ENCODE measurements at regions not wholly inside any gene's neighbourhood (a gene's known extent, or its start where the extent isn't known, plus 50 kb on each side); places are given as distances from the start of the nearest gene placed in this dataset.
"Not testable (repeated sequence)": the region's sequence is repeated elsewhere in the genome, so short reads cannot be mapped to it uniquely, and the experiment has no call there.

DNA sequence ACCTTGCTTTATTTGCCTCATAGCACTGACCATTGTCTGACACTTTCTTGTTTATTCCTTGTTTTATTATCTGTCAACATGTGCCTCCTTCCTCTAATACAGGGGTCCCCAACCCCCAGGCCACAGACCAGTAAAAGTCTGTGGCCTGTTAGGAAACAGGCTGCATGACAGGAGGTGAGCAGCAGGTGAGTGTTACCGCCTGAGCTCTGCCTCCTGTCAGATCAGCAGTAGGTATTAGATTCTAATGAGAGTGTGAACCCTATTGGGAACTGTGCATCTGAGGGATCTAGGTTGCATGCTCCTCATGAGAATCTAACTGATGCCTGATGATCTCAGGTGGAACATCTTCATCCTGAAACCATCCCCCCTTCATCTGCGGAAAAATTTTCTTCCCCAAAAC lies 228.0 kb downstream of the HINT1 start:
- DNase-seq, result no peak

DNA sequence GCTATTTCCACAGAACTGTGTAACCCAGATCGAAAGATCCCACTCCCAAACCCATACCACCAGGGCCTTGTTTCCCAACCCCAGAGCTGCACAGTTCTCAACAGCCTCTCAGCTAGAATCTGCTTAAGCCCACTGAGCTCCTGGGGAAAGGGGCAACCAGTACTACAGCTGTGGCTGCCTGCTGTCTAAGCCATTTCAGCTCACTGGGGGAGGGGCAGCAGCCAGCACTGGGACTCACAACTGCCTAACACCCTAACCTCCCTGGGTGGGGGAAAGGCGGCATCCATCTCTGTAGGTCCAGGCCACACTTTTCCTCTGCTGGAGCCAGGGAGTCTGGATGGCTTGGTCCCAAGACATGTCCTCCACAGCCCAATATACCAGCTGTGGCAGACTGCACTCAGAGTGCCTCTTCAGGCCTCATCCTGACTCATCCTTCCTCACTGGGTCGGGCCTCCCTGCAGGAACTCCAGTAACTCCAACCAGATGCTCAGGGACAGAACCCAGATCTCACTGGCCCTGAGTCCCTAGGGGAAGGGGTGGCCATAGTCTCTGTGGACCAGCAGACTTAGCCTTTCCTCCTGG lies 241.4 kb downstream of the HINT1 start:
- DNase-seq, result peak; percentile 5

DNA sequence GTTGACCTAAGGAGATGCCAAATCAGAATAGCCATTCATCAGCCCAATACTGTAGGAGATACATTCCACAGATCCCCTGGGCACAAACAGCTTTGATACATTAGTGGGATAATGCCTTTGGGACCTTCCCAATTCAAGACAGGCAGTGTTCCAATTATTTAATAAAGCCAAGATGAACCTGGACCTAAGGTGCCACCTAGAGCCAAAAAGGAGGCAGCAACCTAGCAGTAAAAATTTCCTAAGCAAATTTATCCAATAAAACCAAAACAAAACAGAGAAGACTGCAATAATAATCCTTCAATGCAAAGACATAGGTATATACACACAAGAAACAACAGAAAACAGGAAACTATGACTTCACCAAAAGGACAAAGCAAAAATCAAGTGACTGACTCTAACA lies 253.0 kb downstream of the HINT1 start:
- DNase-seq, result no peak

DNA sequence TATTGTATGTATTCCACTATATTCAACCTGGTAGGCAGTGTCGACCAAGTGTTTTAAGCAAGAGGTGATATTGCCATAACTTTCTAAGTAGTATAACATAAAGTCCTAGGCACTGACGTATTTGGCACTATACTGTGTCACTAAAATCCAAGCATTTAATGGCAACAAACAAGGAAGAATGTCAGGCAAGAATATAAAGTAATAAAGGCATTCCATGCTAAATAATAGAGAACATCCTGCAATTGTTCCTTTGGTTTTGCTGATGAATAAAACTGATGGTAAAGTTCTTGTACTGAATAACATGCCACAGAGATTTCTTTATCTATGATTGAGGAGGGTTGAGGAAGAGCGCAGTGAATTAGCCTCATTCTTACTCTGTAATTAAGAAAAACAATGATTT lies 256.9 kb downstream of the HINT1 start:
- no peak for DNase-seq

DNA sequence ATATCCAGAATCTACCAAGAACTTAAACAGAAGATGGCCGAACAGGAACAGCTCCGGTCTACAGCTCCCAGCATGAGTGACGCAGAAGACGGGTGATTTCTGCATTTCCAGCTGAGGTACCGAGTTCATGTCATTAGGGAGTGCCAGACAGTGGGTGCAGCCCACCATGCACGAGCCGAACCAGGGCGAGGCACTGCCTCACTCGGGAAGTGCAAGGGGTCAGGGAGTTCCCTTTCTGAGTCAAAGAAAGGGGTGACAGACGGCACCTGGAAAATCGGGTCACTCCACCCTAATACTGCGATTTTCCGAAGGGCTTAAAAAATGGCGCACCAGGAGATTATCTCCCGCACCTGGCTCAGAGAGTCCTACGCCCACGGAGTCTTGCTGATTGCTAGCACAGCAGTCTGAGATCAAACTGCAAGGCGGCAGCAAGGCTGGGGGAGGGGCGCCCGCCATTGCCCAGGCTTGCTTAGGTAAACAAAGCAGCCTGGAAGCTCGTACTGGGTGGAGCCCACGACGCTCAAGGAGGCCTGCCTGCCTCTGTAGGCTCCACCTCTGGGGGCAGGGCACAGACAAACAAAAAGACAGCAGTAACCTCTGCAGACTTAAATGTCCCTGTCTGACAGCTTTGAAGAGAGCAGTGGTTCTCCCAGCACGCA lies 267.4 kb downstream of the HINT1 start:
- not testable (repeated sequence) for DNase-seq

DNA sequence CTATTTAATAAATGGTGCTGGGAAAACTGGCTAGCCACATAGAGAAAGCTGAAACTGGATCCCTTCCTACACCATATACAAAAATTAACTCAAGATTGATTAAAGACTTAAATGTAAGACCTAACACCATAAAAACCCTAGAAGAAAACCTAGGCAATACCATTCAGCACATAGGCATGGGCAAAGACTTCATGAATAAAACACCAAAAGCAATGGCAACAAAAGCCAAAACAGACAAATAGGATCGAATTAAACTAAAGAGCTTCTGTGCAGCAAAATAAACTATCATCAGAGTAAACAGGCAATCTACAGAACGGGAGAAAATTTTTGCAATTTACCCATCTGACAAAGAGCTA lies 267.9 kb downstream of the HINT1 start:
- DNase-seq, result not testable (repeated sequence)

DNA sequence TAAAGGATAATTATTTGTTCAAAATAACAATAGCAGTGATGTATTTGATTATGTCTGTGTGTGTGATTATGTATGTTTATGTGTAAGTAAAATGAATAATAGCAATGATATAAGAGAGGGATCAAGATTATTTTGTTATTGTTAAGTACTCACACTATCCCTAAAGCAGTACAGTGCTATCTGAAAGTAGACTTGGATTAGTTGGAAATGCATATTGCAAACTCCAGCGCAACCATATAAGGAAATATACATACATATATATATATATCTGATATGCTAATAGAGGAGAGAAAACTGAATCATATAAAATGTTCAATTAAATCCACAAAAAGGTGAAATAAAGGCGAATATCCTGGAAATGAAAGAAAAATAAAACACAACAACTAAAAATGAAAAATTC lies 268.4 kb downstream of the HINT1 start:
- DNase-seq, result no peak

DNA sequence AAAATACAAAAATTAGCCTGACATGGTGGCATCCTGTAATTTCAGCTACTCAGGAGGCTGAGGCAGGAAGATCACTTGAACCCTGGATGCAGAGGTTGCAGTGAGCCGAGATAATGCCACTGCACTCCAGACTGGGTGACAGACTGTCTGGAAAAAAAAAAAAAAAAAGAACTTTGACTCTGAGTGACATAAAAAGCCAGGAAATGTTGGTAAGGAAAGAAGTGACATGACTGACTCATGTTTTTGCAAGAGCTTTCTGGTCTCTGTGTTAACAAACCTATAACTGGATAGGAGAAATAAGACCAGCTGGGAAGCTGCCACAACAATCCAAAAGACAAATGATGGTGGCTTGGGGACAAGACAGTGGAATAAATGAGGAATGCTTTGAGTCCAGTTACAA lies 272.1 kb downstream of the HINT1 start:
- DNase-seq, result no peak

DNA sequence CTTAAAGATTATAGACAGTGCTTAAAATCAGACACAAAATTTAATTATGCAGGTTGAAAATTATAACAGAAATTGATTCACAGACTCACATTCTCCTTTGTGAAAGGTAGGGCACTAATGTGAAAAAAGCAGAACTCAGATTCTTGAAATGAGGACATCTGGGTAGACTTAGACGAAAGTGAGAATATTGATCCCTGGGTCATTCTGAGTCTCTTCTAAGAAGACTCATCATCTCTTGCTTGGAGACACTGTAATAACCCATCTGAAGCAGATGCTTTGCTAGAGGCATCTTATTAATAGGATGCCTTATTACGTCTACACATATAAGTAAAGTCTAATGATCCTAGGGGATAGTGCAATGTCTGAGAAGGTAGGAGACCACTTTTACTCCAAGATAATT lies 274.4 kb downstream of the HINT1 start:
- DNase-seq, result no peak

DNA sequence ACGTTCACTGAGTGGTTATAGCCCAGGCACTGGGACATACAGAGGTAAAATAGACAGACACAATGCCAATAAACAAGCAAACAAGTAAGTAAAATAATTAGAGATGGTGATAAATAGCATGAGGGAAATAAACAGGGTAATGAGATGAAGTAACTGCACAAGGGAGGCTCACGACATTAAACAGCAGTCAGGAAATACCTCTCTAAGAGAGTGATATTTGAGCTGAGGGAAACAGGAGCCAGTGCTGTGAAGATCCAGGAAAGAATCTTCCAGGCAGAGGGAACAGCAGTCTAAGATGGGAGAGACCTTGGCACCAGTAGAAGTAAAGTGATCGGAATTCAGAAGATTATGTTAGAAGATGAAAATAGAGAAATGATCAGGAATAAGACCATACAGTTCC lies 279.4 kb downstream of the HINT1 start:
- no peak for DNase-seq

DNA sequence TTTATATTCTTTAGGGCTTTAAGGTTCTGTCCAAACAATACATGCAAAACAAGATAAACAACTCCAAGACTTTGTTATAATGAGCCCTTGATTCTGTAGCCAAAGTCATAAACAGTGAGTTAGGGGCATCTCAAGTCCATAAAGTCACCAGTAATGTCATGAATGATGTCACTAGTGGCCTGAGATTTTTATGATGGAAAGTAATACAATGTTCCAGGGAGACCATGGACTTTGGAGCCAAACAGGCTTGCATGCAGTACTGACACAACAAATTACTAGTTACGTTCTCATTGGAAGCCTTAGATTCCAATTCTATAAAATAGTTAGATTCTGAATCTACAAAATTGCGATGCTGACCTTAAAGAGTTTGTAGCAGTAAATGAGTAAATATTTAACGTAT lies 280.0 kb downstream of the HINT1 start:
- DNase-seq, result no peak

DNA sequence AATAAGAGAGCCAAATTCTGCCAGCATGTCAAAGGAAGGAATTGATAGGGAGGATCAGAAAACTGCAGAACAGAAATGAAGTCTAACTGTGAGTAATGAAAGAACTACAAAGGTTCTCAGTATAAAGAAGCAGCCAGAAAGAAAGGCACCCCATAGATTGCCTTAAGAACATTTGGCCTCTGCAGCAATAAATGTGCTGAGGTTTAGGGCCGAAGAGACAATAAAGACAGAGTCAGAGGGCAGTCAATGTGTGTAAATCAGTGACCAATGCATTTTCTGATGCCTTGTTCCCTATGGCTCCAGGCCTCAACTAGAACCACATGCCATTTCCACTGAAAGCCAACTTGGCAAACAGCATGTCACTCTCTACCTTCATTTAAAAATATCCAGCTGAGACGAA lies 281.0 kb downstream of the HINT1 start:
- no peak for DNase-seq

DNA sequence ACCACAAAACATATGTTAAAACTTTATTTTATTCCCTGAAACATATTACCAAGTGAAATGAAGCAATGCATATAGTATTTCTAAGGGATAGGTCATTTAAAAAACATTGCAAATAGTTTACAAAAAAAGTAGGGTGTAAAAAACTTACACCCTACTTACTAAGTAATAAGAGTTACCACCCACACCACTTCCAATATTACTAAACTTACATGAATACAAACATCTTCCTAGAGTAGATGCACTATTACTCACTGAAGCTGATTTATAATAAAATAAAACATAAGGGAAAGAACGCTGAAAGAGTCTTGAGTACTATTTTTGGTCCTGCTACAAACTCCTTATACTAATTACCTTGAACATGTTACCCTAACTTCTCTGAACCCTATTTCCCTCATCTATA lies 289.4 kb downstream of the HINT1 start:
- no peak for DNase-seq

DNA sequence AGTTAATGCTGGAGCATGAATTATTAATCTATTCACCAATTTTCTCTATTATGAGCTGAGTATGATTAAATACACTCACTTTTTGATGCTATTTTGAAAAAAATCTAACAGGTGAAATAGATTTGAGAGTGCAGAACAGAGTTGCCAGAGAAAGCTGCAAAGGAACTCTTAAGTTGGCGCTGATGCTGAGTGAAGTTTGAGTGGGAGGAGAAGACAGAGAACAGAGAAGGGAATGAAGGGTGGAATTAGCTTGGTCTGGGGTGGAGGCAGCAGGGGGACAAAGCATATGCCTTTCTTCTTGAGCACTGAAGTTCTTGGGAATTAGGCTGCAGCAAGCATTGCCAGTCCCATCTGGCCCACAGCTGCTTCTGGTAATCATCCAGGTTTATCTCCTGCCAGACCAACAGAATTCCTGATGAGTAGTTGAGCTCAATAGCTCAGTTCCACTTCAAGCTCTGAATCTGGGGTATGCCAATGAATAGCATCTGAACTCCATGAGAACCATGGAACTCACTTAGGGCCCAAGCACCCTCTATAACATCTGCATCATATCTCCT lies 290.1 kb downstream of the HINT1 start:
- DNase-seq, result no peak

DNA sequence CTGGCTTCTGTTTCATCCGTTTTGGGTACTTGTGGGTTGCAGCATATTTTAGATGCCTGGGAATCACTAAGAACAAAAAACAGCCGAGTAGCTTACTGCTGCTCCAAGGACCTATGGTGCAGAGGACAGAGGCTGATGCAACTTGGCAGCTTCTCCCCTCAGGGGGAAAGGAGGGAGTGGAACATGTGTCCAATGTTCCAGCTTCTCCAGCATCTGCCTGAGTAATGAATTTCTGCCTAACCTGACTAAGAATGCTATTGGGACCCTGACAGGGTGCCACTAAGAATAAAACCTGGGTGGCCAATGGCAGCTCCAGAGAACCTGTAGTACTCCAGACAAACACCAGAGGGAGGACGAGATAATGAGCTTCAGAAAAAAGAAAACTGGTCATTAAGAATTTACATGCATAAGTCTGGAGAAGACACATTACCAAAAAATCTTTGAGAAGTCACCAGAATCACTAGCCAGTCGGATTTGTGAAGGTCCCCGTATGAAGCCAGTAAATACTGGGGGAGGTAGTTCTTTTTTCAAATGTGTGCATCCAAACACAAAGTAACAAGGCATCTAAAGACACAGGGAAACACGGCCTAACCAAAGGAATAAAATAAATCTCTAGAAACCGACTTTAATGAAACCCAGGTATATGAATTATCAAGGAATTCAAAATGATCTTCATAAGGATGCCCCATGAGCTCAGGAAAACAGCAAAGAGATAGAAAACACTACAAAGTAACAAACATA lies 293.5 kb downstream of the HINT1 start:
- peak; percentile 9 for DNase-seq

DNA sequence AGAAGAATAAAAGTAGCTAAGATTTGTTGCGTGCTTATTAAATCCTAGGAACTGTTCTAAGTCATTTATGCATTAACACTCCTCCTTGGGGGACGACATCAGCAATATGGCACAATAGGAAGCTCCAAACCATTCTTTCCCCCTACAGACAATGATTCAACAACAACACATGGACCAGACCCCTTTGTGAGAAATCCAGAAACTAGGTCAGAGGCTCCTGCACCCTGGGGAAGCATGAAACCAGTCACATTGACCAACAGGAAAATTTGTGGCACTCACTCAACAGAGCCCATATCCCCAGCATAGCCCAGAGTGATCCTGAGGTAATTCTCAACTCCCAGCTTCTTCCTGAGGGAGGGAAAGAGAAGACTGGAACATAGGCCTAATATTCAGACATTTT lies 294.4 kb downstream of the HINT1 start:
- no peak for DNase-seq

DNA sequence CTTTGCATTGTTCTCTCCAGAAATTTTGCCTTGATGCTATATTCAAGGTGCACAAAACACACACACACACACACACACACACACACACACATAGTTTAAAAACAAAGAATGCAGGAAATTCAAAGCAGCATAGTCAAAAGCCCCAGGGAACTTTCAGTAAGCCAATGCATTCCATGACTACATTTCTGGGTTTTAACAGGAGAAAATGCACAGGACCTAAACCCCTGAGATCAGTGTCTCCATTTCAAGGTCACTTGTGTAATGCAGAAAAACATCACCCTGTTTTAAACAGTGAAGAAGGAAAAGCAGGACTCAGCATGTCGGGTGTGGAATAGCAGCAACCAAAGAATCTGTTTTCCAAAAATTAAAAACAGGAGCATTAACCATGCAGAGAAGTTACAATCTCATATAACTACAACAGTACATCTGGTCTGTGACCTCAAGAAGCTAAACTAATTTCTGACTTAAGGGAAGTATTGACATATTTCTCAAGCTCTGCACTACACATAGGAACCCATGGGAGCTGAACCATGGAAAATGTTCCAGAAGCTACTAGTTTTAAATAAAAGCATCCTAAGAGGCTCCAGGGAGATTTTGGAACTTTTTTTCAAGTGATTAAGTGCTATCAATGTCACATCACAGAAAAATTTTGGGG lies 296.7 kb downstream of the HINT1 start:
- DNase-seq, result no peak

DNA sequence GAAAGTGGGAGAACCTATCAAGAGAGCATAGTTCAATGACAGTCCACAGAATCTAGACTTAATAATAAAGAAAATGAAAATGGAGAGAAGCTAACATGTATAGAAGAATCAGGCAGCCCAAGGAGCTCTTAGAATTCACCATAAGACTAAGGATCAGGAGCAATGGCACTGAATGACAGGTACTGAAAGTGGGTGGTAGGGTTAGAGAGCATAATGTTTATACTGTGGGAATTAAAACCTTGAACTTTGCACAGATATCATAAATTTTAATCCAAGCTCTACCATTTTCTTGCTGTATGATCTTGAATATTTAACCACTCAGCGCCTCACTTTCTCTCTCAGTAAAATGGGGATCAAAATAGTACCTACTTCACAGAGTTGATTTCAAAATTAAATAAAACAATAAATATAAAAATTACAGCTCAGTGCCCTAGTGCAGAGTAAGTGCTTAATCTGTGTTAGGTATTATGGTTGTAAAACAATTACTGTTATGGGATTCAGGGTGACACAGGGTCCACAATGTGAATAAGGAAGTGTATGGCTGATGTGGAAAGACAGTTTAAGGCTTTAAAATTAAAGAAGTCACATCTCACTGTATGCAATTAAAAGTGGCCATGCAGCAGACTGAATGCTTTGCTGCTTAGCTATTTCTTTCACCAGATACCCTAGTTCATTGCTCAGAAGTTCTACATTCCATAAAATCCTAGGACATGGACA lies 319.8 kb downstream of the HINT1 start:
- DNase-seq, result no peak

DNA sequence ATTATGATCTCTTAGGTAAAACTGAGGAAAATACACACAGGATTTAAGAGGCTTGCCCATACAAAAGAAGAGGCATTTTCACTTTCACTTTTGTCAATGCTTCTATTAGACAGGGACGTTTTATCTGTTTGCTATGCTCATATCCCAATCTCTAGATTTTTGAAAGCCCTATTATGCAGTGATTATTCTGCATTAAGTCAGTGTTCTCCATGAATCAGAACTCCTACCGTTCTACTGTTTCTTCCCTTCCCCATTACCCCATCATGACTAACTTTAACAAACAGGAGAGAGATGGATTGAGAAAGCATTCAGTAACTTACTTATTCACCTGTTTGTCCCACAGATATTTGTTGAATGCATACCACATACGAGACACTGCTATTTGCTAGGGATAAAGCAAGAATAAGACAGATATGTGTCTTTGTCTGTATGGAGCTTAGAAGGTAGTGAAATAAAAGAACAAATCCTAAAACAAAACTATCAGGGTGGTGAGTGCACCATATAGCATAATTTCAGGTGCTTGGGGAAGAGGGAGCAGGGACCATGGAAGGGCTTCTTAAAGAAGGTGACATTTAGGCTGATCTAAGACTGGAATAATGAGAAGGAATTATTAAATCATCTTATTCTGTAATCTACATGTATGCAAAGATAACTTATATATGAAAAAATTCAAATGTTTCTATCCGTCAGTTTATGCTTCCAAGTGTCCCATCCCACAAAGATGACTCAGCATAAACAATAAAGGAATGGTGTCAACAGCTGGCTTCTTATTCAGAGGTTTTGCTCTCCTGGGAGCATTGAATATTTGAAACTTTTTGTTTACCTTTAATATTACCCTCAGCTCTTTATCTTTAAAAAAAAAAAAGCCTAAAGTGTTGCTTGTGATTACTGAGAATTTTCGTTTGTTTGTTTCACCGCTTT lies 328.1 kb downstream of the HINT1 start:
- DNase-seq, result no peak

DNA sequence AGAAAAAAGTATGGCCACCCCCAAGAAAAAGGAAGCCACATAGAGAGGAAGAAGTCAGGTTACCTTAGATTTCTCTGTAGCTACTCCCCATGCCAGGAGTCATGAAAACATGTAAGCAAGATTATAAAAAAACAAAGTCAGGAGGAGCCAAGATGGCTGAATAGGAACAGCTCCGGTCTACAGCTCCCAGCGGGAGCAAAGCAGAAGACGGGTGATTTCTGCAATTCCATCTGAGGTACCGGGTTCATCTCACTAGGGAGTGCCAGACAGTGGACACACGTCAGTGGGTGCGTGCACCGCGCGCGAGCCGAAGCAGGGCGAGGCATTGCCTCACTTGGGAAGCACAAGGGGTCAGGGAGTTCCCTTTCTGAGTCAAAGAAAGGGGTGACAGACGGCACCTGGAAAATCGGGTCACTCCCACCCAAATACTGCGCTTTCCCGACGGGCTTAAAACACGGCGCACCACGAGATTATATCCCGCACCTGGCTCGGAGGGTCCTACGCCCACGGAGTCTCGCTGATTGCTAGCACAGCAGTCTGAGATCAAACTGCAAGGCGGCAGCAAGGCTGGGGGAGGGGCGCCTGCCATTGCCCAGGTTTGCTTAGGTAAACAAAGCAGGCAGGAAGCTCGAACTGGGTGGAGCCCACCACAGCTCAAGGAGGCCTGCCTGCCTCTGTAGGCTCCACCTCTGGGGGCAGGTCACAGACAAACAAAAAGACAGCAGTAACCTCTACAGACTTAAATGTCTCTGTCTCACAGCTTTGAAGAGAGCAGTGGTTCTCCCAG lies 347.3 kb downstream of the HINT1 start:
- DNase-seq, result not testable (repeated sequence)

DNA sequence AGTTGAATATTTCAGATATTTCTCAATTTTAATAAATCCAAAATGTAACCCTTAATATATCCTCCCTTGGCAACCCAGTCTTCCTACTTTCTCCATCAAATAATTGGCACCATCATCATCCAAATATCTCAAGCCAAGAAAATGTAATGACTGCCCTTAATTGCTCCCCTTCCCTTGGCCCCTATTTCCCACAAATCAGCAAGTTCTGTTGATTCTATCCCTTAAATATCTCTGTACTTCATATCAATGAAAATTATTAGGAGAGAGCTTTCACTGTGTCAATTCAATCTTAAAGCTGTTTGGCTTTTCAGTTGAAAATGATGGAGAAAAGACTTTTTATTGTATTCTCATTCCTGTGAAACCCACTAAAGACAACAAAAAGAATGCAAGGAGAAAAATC lies 349.8 kb downstream of the HINT1 start:
- no peak for DNase-seq

Measured in HCEC 1CT (cell line).